ENCODE measurements at regions not wholly inside any gene's neighbourhood (a gene's known extent, or its start where the extent isn't known, plus 50 kb on each side); places are given as distances from the start of the nearest gene placed in this dataset.
"Not testable (repeated sequence)": the region's sequence is repeated elsewhere in the genome, so short reads cannot be mapped to it uniquely, and the experiment has no call there.

- no peak for DNase-seq (ENCODE audit: low spot score)
These were observed 223.2 kb downstream of the FOXD2 start for GRCh38 chr1:47661040-47661439.

- no peak for DNase-seq (ENCODE audit: low spot score)
These were observed 224.2 kb downstream of the FOXD2 start for GRCh38 chr1:47662068-47662467.

DNA sequence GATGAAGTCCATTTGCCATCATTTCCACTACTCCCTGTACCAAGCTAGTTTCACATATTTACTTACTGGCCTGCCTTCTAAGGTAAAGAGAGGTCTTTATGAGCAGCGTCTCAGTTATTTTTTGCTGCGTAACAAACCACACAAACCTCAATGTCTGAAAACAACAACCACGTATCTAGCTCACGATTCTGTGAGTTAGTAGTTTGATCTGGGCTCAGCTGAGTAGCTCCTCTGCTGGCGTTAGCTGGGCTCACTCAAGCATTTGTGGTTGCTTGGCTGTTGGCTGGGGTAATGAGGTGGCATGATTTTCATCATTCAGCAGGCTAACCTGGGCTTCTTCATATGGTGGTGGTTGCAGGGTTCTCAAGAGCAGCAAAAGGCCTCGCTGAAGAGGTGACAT lies 225.4 kb downstream of the FOXD2 start:
- DNase-seq (ENCODE audit: low spot score): no peak

DNA sequence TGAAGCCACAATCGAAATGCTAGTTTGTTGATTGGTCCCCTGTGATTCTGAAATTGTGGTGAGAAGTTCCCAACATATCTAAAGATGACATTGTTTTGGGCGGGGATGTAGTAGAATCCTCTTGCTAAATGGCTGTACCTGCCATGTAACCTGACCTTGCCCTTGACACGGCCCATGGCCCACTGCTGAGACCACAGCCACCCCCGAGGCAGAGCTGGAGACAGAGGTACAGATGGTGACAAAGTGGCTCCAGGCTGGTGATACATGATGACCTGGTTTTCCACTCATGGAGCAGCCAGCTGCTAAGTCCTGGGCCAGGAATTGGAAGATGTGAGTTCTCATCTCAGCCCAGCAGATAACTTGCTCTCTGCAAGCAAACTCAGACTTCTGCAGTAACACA lies 226.5 kb downstream of the FOXD2 start:
- no peak for DNase-seq (ENCODE audit: low spot score)

DNA sequence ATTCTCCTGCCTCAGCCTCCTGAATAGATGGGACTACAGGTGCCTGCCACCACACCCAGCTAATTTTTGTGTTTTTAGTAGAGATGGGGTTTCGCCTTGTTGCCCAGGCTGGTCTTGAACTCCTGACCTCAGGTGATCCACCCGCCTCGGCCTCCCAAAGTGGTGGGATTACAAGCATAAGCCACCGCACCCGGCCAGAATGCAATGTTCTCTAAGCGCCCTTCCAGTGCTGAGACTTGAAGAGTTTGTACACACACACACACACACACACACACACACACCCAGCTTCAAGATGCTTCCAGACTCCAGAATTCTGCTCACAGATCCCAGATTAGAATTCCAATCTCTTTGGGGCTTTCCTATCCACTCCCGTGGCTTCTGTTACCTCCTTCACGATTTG lies 227.1 kb downstream of the FOXD2 start:
- DNase-seq (ENCODE audit: low spot score): not testable (repeated sequence)

- no peak for DNase-seq (ENCODE audit: low spot score)
These were observed 231.3 kb downstream of the FOXD2 start for GRCh38 chr1:47669081-47669585.

- DNase-seq (ENCODE audit: low spot score): no peak
These were observed 234.8 kb downstream of the FOXD2 start for GRCh38 chr1:47672622-47673021.

GRCh38 chr1:47674189-47674588 lies 236.3 kb downstream of the FOXD2 start:
- no peak for DNase-seq (ENCODE audit: low spot score)

DNA sequence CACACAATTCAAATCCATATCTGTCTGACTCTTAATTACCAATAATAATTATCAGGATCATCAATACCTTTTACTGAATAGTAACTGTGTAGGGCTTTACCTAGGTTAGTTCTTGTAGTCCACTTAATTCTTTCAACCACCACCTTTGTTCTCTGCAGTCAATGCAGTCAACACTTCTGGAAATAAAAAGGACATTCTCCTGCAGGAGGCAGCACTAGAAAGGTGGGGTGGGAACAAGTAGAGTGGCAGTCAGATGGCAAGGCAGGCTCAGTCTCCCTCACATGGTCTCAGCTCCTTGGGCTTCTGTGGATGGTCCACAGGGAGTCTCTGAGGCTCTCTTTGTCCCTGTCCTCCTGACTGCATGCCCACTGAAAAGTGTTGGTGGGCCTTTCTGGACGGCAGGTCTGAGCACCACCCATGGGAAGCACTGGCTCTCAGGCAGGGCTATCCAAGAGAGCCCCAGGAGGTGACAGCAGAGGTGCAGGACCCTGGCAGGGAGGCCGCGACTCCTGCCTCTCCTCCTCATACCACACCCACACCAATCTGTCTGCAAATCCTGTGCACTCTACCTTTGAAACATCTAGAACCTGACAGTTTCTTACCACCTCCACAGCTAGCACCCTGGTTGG lies 237.3 kb downstream of the FOXD2 start:
- no peak for DNase-seq (ENCODE audit: low spot score)

GRCh38 chr1:47675721-47676120 lies 237.9 kb downstream of the FOXD2 start:
- DNase-seq (ENCODE audit: low spot score): no peak

- no peak for DNase-seq (ENCODE audit: low spot score)
These were observed 238.6 kb downstream of the FOXD2 start for GRCh38 chr1:47676311-47677054.

DNA sequence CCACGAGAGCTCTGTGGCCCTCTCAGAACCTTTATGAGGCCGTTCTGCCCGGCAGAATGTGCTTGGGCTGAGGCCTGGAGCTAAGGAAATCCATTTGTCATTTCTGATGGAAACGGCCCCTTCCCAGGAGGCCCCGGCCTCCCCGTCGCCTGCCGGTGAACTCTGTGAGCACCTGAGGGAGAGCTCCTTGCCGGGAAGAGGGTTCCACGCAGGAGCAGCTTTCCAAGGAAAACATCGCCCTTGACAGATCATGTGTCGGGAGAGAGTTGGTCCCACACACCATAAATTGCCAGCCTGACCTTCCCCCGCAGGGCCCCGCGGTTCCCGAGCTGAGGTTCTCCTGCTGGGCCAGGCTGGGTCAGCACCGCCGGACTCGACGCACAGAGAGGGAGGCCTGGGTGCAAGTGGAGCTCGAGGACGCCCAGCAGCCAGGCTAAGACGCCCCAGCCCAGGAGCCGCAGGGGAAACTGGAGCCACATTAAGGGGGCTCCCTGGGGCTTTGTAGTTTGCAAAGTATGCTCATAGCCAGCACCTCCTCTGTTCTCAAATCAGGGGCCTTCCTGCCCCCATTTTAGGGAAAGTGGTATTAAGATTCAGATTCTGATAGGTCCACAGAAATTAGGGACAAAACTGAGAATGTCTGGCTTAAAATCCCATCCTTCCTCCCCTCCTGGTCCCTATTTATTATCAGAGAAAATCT lies 239.5 kb downstream of the FOXD2 start:
- no peak for DNase-seq (ENCODE audit: low spot score)

GRCh38 chr1:47678464-47678980 lies 240.7 kb downstream of the FOXD2 start:
- no peak for DNase-seq (ENCODE audit: low spot score)

GRCh38 chr1:47679301-47679791 lies 241.5 kb downstream of the FOXD2 start:
- DNase-seq (ENCODE audit: low spot score): no peak

DNA sequence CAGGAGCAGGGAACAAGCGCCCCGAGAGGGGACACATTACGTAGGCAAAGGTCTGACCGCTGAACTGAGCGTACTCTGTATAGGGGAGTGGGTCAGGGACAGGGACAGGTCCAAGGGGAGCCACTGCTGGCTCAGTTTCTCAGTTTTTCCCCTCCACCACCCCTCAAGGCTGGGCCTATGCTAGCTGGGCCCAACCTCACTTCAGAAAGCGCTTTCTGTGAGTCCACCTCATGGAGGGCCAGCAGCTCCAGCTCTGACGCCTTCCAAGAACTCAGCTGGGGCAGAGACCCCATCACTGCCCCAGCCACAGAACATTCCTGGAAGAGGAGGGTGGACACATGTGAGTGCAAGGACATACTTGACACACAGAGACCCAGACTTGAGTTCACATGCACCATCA lies 242.0 kb downstream of the FOXD2 start:
- no peak for DNase-seq (ENCODE audit: low spot score)

DNA sequence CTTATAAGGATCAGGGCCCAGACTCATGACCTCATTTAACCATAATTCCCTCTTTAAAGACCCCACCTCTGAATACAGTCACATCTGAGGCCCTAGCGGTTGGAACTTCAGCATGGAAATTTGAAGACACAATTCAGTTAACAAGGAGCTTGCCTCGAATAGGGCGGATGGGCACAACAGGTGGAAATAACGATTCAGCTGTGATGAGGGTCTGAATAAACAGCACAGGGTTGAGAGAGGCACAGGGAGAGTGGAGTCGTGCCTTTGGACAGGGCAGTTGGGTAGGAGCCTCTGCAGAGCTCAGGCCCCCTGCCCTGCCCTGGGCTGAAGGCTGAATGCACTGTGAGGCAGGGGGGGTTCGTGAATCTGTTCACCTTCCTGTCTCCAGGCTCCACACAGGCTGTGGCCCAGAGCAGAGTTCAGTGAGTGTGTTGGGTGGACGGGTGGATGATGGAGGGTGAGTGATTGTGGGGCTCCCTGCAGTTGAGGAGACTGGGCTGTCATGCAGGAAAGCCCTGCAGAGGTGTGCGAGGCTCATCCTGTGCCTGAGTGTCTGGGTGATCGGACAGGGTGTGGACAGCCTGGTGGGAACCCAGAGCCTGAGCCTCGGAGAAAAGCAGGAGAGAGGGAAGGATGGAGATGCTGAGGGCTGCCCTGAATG lies 243.1 kb downstream of the FOXD2 start:
- DNase-seq (ENCODE audit: low spot score): no peak

DNA sequence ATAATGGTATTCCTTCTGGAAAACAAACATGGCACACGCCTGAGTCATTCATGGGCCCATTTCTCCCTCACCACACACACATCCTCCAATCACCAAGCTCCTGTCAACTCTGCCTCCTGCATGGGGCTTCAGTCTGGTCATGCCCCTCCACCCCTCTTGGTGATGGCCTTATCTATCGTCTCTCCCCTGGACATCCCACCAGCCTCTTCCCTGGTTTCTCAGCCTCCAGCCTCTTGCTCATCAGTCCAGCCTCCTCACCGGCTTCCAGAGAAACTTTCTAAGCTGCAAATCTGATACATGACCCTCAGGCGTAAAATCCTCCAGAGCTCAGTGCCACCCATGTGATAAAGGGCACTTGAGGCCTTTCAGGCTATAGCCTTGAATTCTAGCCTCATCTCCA lies 243.9 kb downstream of the FOXD2 start:
- no peak for DNase-seq (ENCODE audit: low spot score)

- no peak for DNase-seq (ENCODE audit: low spot score)
These were observed 244.4 kb downstream of the FOXD2 start for GRCh38 chr1:47682198-47682597.

DNA sequence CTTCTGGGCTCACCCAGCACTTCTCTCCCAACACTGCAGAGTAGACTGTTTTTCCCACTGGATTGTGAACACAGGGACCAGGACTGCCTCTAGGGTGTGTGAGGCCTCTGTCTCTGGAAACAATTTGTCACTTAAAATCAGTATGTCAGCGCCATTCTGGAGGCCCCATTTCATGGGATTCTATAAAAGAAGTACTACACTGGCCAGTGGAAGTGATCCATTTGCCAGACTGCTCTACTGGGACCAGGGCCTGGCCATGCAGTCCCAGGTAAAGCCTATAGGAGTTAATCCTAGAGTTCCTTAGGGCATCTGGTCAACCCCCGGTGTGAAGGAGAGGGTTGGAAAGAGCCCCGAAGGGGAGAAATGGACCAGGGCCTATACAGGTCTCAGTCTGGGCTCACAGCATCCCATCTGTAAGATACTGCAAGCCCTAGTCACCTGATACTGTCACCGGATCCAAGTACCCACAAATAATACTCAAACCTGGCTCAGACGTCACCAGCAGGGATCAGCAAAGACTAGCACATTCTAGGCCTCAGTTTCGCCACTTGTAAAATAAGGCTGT lies 245.0 kb downstream of the FOXD2 start:
- no peak for DNase-seq (ENCODE audit: low spot score)

GRCh38 chr1:47683401-47683800 lies 245.6 kb downstream of the FOXD2 start:
- DNase-seq (ENCODE audit: low spot score): no peak

DNA sequence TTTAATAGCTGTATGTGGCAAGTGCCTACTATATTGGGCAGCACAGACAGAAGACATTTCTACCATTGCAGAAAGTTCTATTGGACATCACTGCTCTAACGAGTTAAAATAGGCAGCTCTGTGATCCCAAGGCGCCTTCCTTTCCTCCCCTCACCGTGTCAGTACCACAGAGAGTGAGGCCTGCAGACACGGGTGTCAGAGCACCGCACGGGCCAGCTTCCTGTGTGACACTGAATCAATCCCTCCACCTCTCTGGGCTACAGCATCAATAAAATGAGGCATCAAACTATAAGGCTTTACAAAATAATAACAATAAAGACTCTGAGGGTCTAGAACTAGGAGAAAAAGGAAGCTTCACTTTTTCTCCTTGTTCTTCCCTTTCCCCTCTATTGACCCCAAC lies 246.7 kb downstream of the FOXD2 start:
- DNase-seq (ENCODE audit: low spot score): no peak
